Tibial nerve (tissue), 4 donors: ENCODE measurements at regions not wholly inside any gene's neighbourhood (a gene's known extent, or its start where the extent isn't known, plus 50 kb on each side); places are given as distances from the start of the nearest gene placed in this dataset.

Source experiments
- DNase-seq, 2 donors: peaks; one replicate each; pipeline ENCODE4 v3.0.0-alpha.2; 2019; ENCODE audit warnings: low spot score in 2 of 2
- H3K27ac ChIP-seq, 4 donors: fragments of 200-600 bp; sonication (generic) in 3 of 4; one replicate each; pipeline ENCODE4 v1.5.1; 2017 to 2019; ENCODE audit warnings: mild to moderate bottlenecking in 1 of 4
- H3K27me3 ChIP-seq, 2 donors: fragments of 200-600 bp; sonication (generic) in 1 of 2; one replicate each; pipeline versions ENCODE4 v1.5.1 to v1.6.0; 2017 to 2019
- H3K36me3 ChIP-seq, 3 donors: fragments of 200-600 bp; sonication (generic); one replicate each; pipeline ENCODE4 v1.5.1; 2018 to 2019
- H3K4me1 ChIP-seq, 4 donors: fragments of 200-600 bp; sonication (generic) in 3 of 4; one replicate each; pipeline ENCODE4 v1.5.1; 2017 to 2019
- H3K4me3 ChIP-seq, 4 donors: fragments of 200-600 bp; sonication (generic) in 3 of 4; one replicate each; pipeline ENCODE4 v1.5.1; 2017 to 2019; ENCODE audit warnings: mild to moderate bottlenecking in 1 of 4, moderate library complexity in 1 of 4
- H3K9me3 ChIP-seq, 4 donors: fragments of 200-600 bp; sonication (generic) in 3 of 4; one replicate each; pipeline ENCODE4 v1.5.1; 2017 to 2019
- CTCF ChIP-seq, 5 experiments: fragments of 200-600 bp in 3 of 5; fragments of 450-650 bp in 2 of 5; sonication (generic) in 3 of 5; IDR thresholded peaks; one replicate each; pipeline ENCODE4 v1.5.1; 2016 to 2019; ENCODE audit warnings: antibody characterized with exemption in 5 of 5, mild to moderate bottlenecking in 3 of 5, moderate library complexity in 2 of 5
- EP300 ChIP-seq, 2 donors: sonication (generic); formaldehyde crosslinking; IDR thresholded peaks; one replicate each; pipeline ENCODE4 v1.6.1; 2017; ENCODE audit warnings: antibody characterized with exemption in 2 of 2, mild to moderate bottlenecking in 1 of 2
- POLR2A ChIP-seq, 2 donors: fragments of 450-650 bp; IDR thresholded peaks; one replicate each; pipeline ENCODE4 v1.6.1; 2017; ENCODE audit warnings: antibody characterized with exemption in 2 of 2, mild to moderate bottlenecking in 2 of 2, moderate library complexity in 2 of 2
- WGBS, 2 donors: methylation state at CpG; one replicate each; pipeline ENCODE4 v1.1.5; 2018; 5-methylcytosine and 5-hydroxymethylcytosine counted together

- TF ChIP-seq EP300 (IDR thresholded peaks at IDR 0.05) (no peak), CTCF (IDR thresholded peaks at IDR 0.05) (no peak), POLR2A (IDR thresholded peaks at IDR 0.05) (no peak)
- Histone ChIP-seq H3K27me3 (no peaks in the 10 kb centered on the region), H3K36me3 (no peaks in the 10 kb centered on the region), H3K9me3 (no peaks in the 10 kb centered on the region), H3K27ac (no peak overlapping the region), H3K4me3 (no peak overlapping the region), H3K4me1 (no peaks in the 10 kb centered on the region)
- 58 to 63% methylated on average over 8 of the region's 8 CpGs for WGBS, 2 donors
- DNase-seq: no peak
Observed at GRCh38 chr5:121726991-121727390, 124.7 kb upstream of the FTMT start.

DNA sequence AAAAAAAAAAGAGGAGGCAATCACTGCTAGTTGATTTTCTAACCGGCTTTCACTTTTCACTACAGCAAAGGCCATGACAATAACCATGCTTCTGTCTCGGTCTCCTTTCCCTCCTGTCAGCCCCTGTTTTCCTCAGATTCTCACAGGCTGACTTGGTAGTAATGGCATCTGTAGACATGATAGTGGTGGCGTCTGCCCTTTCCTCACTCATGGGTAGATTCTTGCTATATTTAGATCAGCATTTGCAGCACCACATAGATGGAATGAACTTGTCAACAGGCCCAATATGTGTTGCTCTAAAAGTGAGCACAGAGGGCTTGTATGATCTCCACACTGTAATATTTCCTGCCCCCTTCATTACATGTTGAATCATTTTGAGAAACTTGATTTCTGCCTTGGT is 120.3 kb upstream of the FTMT start:
- no peak for TF ChIP-seq POLR2A (IDR thresholded peaks at IDR 0.05)
- no peak for TF ChIP-seq CTCF (IDR thresholded peaks at IDR 0.05)
- TF ChIP-seq EP300 (IDR thresholded peaks at IDR 0.05): no peak
- Histone ChIP-seq H3K27me3 (no peaks in the 10 kb centered on the region), H3K27ac (no peak overlapping the region), H3K4me3 (no peak overlapping the region), H3K4me1 (no peaks in the 10 kb centered on the region), H3K9me3 (no peaks in the 10 kb centered on the region), H3K36me3 (no peaks in the 10 kb centered on the region)
- WGBS, 2 donors: 47 to 57% methylated on average over 3 of the region's 3 CpGs
- no peak for DNase-seq

DNA sequence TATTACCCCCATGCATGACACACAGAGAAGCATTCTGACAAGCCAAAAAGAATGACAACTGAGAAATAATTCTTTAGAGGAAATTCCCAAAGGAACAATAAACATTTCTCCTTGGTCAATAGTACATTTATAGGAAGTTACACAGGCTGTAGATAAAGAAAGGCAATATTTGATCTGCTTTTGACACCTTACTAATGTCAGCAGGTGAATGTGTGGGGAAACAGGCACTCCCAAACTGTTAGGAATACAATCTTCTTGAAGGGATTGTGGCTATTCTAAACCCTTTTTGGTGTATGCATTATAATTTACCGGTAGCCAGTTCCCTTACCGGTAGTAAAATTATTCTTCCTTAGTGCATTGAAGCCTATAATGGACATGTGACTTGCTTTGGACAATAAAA is 116.1 kb upstream of the FTMT start:
- Histone ChIP-seq H3K27me3 (no peaks in the 10 kb centered on the region), H3K36me3 (no peaks in the 10 kb centered on the region), H3K27ac (no peak overlapping the region), H3K4me1 (no peaks in the 10 kb centered on the region), H3K9me3 (peaks cover 0 to 12% (median 0%) of the 10 kb centered on the region in 4 donors), H3K4me3 (no peak overlapping the region)
- no peak for DNase-seq
- WGBS, 2 donors: 80 to 98% methylated on average over 2 of the region's 2 CpGs
- TF ChIP-seq POLR2A (IDR thresholded peaks at IDR 0.05) (no peak), EP300 (IDR thresholded peaks at IDR 0.05) (no peak), CTCF (IDR thresholded peaks at IDR 0.05) (no peak)

- no peaks in the 10 kb centered on the region for H3K27me3 ChIP-seq
- H3K36me3 ChIP-seq: no peaks in the 10 kb centered on the region
- no peak overlapping the region for H3K27ac ChIP-seq
- H3K4me3 ChIP-seq: no peak overlapping the region
- H3K9me3 ChIP-seq: peaks cover 0 to 19% (median 0%) of the 10 kb centered on the region in 4 donors
- 89 to 96% methylated on average over 2 of the region's 2 CpGs for WGBS, 2 donors
- no peak for DNase-seq
- H3K4me1 ChIP-seq: no peaks in the 10 kb centered on the region
- TF ChIP-seq EP300 (IDR thresholded peaks at IDR 0.05) (no peak), CTCF (IDR thresholded peaks at IDR 0.05) (no peak), POLR2A (IDR thresholded peaks at IDR 0.05) (no peak)
Observed at GRCh38 chr5:121737120-121737519, 114.6 kb upstream of the FTMT start.

GRCh38 chr5:121741156-121741555 is 110.5 kb upstream of the FTMT start:
- DNase-seq: no peak
- Histone ChIP-seq H3K4me3 (no peak overlapping the region), H3K27ac (no peak overlapping the region), H3K9me3 (peaks cover 0 to 19% (median 0%) of the 10 kb centered on the region in 4 donors), H3K4me1 (no peaks in the 10 kb centered on the region), H3K27me3 (no peaks in the 10 kb centered on the region), H3K36me3 (no peaks in the 10 kb centered on the region)
- WGBS, 2 donors: 87 to 92% methylated on average over 3 of the region's 3 CpGs
- TF ChIP-seq POLR2A (IDR thresholded peaks at IDR 0.05): no peak

GRCh38 chr5:121744577-121744976 is 107.1 kb upstream of the FTMT start:
- no peaks in the 10 kb centered on the region for H3K27me3 ChIP-seq
- H3K36me3 ChIP-seq: no peaks in the 10 kb centered on the region
- H3K4me1 ChIP-seq: no peaks in the 10 kb centered on the region
- peaks cover 0 to 12% (median 0%) of the 10 kb centered on the region in 4 donors for H3K9me3 ChIP-seq
- no peak overlapping the region for H3K27ac ChIP-seq
- H3K4me3 ChIP-seq: no peak overlapping the region
- no peak for TF ChIP-seq POLR2A (IDR thresholded peaks at IDR 0.05)
- TF ChIP-seq EP300 (IDR thresholded peaks at IDR 0.05): no peak
- no peak for TF ChIP-seq CTCF (IDR thresholded peaks at IDR 0.05)
- no peak for DNase-seq
